ENCODE measurements at regions not wholly inside any gene's neighbourhood (a gene's known extent, or its start where the extent isn't known, plus 50 kb on each side); places are given as distances from the start of the nearest gene placed in this dataset.

DNA sequence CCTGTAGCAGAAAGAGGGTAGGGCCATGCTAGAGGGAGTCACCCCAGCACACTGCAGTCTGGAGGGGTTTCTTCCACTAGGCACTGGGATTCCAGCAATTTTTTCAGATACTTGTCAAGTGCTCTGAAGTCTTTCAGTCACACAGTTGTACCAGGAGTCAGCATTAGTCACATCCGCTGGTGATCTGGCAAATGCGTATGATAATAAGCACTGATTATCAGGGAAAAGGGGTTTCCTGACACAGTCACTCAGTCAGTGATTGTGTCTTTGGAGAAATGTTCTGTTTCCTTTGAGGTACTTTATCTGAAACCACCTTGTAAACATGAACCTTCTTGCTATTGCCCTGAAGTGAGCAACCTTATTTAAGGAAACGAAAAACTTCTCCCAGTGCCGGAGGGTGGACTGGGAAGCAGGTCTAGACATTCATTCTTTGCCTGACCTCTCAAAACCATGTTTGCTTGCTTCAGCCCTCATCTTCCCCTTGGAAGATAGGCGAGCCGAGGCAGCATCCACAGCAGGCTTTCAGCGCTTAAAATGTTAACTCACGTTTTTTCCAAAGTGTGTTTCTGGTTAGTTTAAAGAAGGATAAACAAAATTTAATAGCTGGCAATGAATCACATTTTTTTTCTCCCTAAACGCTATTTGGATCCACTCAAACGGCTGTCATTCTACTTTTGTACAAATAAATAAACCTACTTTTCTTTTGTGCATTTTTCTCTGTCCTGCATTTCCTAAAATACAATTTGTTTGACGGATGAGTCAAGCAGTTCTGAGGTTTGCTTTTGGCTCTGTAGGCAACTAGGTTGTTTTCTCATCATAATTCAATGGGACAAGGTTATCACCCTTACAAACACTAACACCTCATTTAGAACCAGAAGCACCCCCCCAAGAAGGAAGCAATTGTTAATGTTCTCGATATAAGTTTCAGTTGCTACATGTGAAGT is 77.7 kb downstream of the FOXD1 start:
- Mint-ChIP-seq H3K27ac (no peak overlapping the region), H3K4me3 (no peak overlapping the region), H3K27me3 (peaks cover 23 to 71% of the 10 kb centered on the region in 2 donors), H3K9me3 (no peaks in the 10 kb centered on the region), H3K4me1 (no peaks in the 10 kb centered on the region), H3K36me3 (no peaks in the 10 kb centered on the region)
- H3K36me3 ChIP-seq (ENCODE audit: insufficient read depth, low read length), result no peaks in the 10 kb centered on the region
- H3K27ac ChIP-seq (ENCODE audit: low read depth, low read length), result no peak overlapping the region
- no peaks in the 10 kb centered on the region for H3K27me3 ChIP-seq (ENCODE audit: insufficient read depth, low read length, poor library complexity, severe bottlenecking)
- POLR2A ChIA-PET, result no interaction called here
- no peaks in the 10 kb centered on the region for H3K4me1 ChIP-seq (ENCODE audit: insufficient read depth, low read length)
- H3K9me3 ChIP-seq (ENCODE audit: low read length), result no peaks in the 10 kb centered on the region
- H3K4me3 ChIP-seq (ENCODE audit: low read length), result no peak overlapping the region
- no peak for DNase-seq
- CTCF ChIA-PET, result no interaction called here

DNA sequence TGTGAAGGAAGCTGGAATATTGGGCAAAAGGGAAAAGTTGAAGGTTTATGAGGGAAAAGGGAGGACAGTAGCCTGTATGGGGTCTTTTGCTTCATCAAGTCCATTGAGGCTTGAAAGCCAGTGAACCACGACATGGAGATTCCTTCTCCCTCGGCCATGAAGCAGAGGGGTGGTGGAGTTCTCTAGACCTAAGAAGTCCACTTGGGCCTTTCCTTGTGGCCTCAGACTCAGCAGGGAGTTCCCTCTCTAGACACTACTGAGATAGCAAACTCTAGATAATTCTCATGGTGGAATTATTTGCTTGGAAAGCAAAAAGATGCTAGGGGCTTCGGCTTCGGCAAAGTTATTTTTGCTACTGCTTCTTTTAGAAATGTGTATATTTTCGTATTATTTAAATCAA is 78.5 kb downstream of the FOXD1 start:
- POLR2A ChIA-PET, result no interaction called here
- no peak overlapping the region for H3K4me3 Mint-ChIP-seq
- H3K36me3 Mint-ChIP-seq, result peaks cover 0 to 1% (median 0%) of the 10 kb centered on the region in 3 donors
- no peak overlapping the region for H3K4me3 ChIP-seq (ENCODE audit: low read length)
- H3K4me1 Mint-ChIP-seq, result no peaks in the 10 kb centered on the region
- H3K36me3 ChIP-seq (ENCODE audit: insufficient read depth, low read length), result no peaks in the 10 kb centered on the region
- DNase-seq, result no peak
- no peak overlapping the region for H3K27ac Mint-ChIP-seq
- no peaks in the 10 kb centered on the region for H3K27me3 ChIP-seq (ENCODE audit: insufficient read depth, low read length, poor library complexity, severe bottlenecking)
- H3K27ac ChIP-seq (ENCODE audit: low read depth, low read length), result no peak overlapping the region
- H3K27me3 Mint-ChIP-seq, result peaks cover 20 to 64% of the 10 kb centered on the region in 2 donors
- no peaks in the 10 kb centered on the region for H3K9me3 ChIP-seq (ENCODE audit: low read length)
- CTCF ChIA-PET, result no interaction called here
- H3K9me3 Mint-ChIP-seq, result no peaks in the 10 kb centered on the region
- H3K4me1 ChIP-seq (ENCODE audit: insufficient read depth, low read length), result no peaks in the 10 kb centered on the region

DNA sequence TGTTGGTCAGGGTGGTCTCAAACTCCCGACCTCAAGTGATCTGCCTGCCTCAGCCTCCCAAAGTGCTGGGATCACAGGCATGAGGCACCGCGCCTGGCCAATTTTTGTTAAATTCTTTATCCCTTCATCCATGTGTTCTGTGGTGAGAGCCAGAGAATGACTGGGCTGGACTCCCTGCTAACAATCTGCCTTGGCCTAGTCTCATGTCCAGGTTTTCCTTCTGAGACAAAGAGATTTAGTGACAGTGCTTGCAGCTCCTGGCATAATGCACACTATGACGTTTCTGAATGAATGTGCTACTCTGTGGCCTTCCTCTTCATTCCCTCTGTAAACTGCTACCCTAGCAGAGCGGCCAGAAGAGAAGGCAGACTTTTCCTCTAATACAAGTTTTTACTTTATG is 79.3 kb downstream of the FOXD1 start:
- Histone ChIP-seq H3K27ac (ENCODE audit: low read depth, low read length) (no peak overlapping the region), H3K27me3 (ENCODE audit: insufficient read depth, low read length, poor library complexity, severe bottlenecking) (peaks cover 5% of the 10 kb centered on the region), H3K36me3 (ENCODE audit: insufficient read depth, low read length) (no peaks in the 10 kb centered on the region), H3K4me3 (ENCODE audit: low read length) (no peak overlapping the region), H3K4me1 (ENCODE audit: insufficient read depth, low read length) (no peaks in the 10 kb centered on the region), H3K9me3 (ENCODE audit: low read length) (no peaks in the 10 kb centered on the region)
- Mint-ChIP-seq H3K36me3 (peaks cover 0 to 1% (median 0%) of the 10 kb centered on the region in 3 donors), H3K9me3 (no peaks in the 10 kb centered on the region), H3K27me3 (peaks cover 14 to 63% of the 10 kb centered on the region in 2 donors), H3K4me3 (no peak overlapping the region), H3K27ac (no peak overlapping the region), H3K4me1 (no peaks in the 10 kb centered on the region)
- ChIA-PET POLR2A (no interaction called here), CTCF (no interaction called here)
- DNase-seq, result no peak

DNA sequence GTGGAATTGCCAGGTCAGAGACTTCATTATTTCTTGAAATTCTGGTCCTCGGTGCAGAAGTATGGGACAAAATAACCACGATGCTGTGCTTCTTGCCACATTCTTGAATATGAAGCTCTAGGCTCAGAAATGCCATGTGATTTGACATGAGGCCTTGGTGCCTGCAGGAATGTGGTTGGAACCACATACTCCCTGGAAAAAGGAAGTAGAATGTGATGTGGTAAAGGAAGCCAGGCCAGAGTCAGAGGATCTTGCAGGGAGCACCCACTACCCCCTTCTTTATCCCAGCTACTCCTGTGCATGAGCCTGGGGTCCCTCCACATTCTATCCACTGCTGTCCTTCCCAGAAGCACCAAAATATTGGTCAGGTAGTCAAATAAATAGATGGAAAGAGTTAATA is 80.9 kb downstream of the FOXD1 start:
- Mint-ChIP-seq H3K27ac (no peak overlapping the region), H3K36me3 (peaks cover 0 to 1% (median 0%) of the 10 kb centered on the region in 3 donors), H3K27me3 (peaks cover 12 to 56% of the 10 kb centered on the region in 2 donors), H3K4me3 (no peak overlapping the region), H3K9me3 (no peaks in the 10 kb centered on the region), H3K4me1 (no peaks in the 10 kb centered on the region)
- Histone ChIP-seq H3K9me3 (ENCODE audit: low read length) (no peaks in the 10 kb centered on the region), H3K27me3 (ENCODE audit: insufficient read depth, low read length, poor library complexity, severe bottlenecking) (peaks cover 5% of the 10 kb centered on the region), H3K27ac (ENCODE audit: low read depth, low read length) (no peak overlapping the region), H3K4me3 (ENCODE audit: low read length) (no peak overlapping the region), H3K4me1 (ENCODE audit: insufficient read depth, low read length) (no peaks in the 10 kb centered on the region), H3K36me3 (ENCODE audit: insufficient read depth, low read length) (no peaks in the 10 kb centered on the region)
- DNase-seq, result no peak
- POLR2A ChIA-PET, result no interaction called here
- CTCF ChIA-PET, result no interaction called here

DNA sequence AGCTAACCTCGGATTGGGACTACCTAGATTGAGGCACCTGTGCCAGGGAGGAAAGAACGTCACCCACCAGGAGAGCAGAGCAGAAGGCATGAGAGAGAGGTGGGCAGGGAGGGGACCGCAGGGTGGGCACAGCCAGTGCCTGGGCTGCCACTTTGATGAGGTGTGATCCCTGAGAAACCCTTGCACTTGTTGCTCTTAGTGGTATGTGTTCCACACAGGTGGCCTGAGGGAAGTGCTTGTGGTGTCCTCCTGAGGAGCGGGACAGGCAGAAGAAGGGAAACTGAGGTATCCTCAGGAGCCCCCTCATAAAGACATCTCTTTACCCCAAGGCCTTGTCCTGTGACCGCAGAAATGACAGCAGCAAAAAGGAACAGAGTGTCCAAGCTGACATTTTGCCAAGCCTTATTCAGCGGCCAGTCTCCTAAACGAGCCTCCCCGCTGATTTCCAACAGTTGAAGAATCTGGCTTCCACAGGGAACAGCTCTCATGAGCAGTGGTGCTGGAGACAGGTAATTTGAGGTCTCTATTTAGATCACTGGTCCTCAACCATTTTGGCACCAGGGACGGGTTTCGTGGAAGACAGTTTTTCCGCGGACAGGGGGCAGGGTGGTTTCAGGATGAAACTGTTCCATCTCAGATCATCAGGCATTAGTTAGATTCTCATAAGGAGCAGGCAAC is 82.4 kb downstream of the FOXD1 start:
- POLR2A ChIA-PET, result no interaction called here
- no peak overlapping the region for H3K4me3 Mint-ChIP-seq
- no peaks in the 10 kb centered on the region for H3K4me1 Mint-ChIP-seq
- Histone ChIP-seq H3K4me3 (ENCODE audit: low read length) (no peak overlapping the region), H3K27ac (ENCODE audit: low read depth, low read length) (no peak overlapping the region), H3K9me3 (ENCODE audit: low read length) (no peaks in the 10 kb centered on the region), H3K27me3 (ENCODE audit: insufficient read depth, low read length, poor library complexity, severe bottlenecking) (peaks cover 5% of the 10 kb centered on the region), H3K4me1 (ENCODE audit: insufficient read depth, low read length) (no peaks in the 10 kb centered on the region), H3K36me3 (ENCODE audit: insufficient read depth, low read length) (no peaks in the 10 kb centered on the region)
- H3K36me3 Mint-ChIP-seq, result peaks cover 0 to 1% (median 0%) of the 10 kb centered on the region in 3 donors
- DNase-seq, result no peak
- H3K27me3 Mint-ChIP-seq, result peaks cover 14 to 50% of the 10 kb centered on the region in 2 donors
- CTCF ChIA-PET, result interaction anchor here (1.3 kb wide), 1 partner anchor 151 kb away, joined by 3 read pairs; no protein-coding TSS in a partner anchor
- H3K27ac Mint-ChIP-seq, result no peak overlapping the region
- no peaks in the 10 kb centered on the region for H3K9me3 Mint-ChIP-seq

DNA sequence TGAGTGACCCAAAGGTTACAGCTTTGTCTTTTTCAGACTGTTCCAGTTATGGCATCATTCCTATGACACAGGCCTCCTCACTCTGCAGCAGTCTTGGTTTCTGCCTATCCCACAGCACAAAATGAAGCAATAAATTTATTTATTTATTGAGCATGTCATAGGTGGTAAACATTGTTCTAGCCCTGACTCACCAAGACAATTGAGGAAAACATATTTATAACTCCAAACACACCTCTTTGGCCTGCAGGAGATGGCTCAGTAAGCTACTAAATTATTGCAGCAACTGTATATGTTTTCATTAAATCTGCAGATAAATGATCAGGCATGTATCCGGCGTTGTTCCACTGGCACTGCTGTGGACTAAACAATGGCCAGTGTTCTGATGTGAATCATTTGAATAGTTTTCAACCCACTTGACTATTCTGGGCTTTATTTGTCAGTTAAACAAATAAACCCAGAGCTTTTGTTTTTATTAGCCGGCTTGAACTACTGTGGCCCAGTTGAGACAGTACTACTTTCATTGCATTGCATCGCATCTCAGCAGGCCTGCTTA is 83.2 kb downstream of the FOXD1 start:
- DNase-seq, result no peak
- no peak overlapping the region for H3K4me3 Mint-ChIP-seq
- H3K9me3 Mint-ChIP-seq, result no peaks in the 10 kb centered on the region
- ChIA-PET POLR2A (no interaction called here), CTCF (interaction anchor here (1.3 kb wide), 1 partner anchor 150 kb away, joined by 3 read pairs; no protein-coding TSS in a partner anchor)
- H3K36me3 Mint-ChIP-seq, result peaks cover 0 to 1% (median 0%) of the 10 kb centered on the region in 3 donors
- no peaks in the 10 kb centered on the region for H3K36me3 ChIP-seq (ENCODE audit: insufficient read depth, low read length)
- H3K27me3 Mint-ChIP-seq, result peaks cover 14 to 44% of the 10 kb centered on the region in 2 donors
- peaks cover 5% of the 10 kb centered on the region for H3K27me3 ChIP-seq (ENCODE audit: insufficient read depth, low read length, poor library complexity, severe bottlenecking)
- H3K27ac ChIP-seq (ENCODE audit: low read depth, low read length), result no peak overlapping the region
- H3K4me3 ChIP-seq (ENCODE audit: low read length), result no peak overlapping the region
- H3K4me1 Mint-ChIP-seq, result no peaks in the 10 kb centered on the region
- H3K9me3 ChIP-seq (ENCODE audit: low read length), result no peaks in the 10 kb centered on the region
- no peak overlapping the region for H3K27ac Mint-ChIP-seq
- H3K4me1 ChIP-seq (ENCODE audit: insufficient read depth, low read length), result no peaks in the 10 kb centered on the region

DNA sequence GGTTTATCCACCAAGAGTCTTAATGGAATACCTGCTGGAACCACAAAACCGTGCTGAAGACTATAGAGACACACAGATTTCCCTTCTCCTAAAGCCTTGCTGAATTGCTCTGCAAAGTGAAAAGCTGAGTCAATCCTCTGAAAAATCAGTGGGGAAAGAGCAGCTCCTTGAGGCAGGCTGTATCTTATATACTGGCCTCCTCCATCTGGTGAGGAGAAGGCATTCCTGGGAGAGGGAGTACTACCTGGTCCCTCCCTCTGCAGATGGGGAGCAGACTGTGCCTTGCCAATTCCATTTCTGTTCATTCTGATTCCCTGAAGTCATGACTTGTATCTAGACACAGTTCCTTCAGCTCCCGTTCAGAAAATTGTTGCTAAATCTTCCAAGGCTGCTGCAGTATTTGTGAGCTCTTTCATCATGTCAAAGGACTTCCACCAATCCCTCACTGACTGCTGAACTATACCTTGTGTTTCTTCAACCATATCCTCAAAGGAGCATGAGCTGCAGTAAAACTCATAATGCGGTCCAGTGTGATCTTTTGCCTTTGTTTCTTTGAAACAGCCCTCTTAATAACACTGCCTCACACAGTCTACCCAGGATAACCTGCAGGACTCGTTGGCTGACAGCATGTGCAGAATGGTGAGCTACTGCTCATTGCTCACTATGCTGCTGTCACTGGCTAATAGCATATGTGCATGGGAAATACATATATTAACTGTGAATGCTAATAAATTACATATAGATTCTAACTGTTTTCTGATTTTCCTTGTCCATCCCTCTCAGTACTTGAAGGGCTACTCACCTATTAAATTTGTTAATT is 84.5 kb downstream of the FOXD1 start:
- Mint-ChIP-seq H3K27ac (no peak overlapping the region), H3K4me3 (no peak overlapping the region)

More for the DNA sequence above, 84.5 kb downstream of the FOXD1 start:
- Mint-ChIP-seq H3K27me3 (peaks cover 15 to 39% of the 10 kb centered on the region in 2 donors), H3K4me1 (peaks cover 0 to 5% (median 5%) of the 10 kb centered on the region in 3 donors), H3K9me3 (no peaks in the 10 kb centered on the region), H3K36me3 (peaks cover 0 to 1% (median 0%) of the 10 kb centered on the region in 3 donors)
- no peak for DNase-seq
- no peak overlapping the region for H3K27ac ChIP-seq (ENCODE audit: low read depth, low read length)
- POLR2A ChIA-PET, result no interaction called here
- H3K9me3 ChIP-seq (ENCODE audit: low read length), result no peaks in the 10 kb centered on the region
- CTCF ChIA-PET, result no interaction called here
- H3K36me3 ChIP-seq (ENCODE audit: insufficient read depth, low read length), result no peaks in the 10 kb centered on the region
- no peak overlapping the region for H3K4me3 ChIP-seq (ENCODE audit: low read length)
- H3K4me1 ChIP-seq (ENCODE audit: insufficient read depth, low read length), result no peaks in the 10 kb centered on the region
- peaks cover 5% of the 10 kb centered on the region for H3K27me3 ChIP-seq (ENCODE audit: insufficient read depth, low read length, poor library complexity, severe bottlenecking)

All from CD8-positive, alpha-beta memory T cell (primary cell).